ENCODE measurements at regions not wholly inside any gene's neighbourhood (a gene's known extent, or its start where the extent isn't known, plus 50 kb on each side); places are given as distances from the start of the nearest gene placed in this dataset.

DNA sequence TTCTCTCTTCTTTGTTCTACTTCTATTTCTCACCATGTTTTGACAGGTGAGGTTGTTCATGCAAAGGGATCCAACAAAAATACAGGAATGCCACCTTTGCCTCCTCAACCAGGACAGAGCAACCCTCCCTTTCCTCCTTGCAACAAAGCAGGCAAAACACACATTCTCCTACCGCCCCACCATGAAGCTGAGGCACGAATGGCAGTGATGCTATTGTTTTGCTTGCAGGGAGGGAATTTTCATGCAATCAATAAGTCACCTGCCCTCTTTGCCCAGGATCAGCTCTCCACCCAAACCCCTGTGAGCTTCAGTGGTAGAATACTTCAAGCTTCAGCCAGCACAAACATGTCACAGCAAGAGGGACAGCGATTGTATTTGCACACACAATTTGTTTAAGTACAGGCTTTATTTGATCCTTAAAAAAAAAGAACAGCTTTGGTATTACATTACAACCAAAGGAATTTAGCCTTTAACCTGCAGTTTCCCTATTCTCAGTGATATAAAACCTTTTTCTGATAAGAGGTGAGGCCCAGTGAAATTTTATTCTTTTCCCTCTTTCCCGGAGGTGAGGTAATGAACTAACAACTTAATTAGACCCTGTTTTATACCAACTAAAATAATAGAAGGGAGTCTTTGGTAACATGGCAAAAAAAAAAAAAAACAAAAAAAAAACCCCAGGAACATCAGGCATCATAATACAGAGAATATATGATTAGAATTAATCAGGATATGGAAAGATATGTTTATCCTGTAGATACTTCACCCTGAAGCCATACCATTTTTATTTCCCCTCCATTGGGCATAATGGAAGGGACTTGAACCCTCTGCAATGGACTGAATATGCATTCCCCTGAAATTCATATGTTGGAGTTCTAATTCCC, 87.0 kb upstream of the EEA1 start:
- no peak for TF ChIP-seq POLR2AphosphoS5 (IDR thresholded peaks at IDR 0.05; ENCODE audit: borderline replicate concordance, low read depth, low read length)
- TF ChIP-seq EZH2 (IDR thresholded peaks at IDR 0.05), result no peak
